ENCODE measurements at regions not wholly inside any gene's neighbourhood (a gene's known extent, or its start where the extent isn't known, plus 50 kb on each side); places are given as distances from the start of the nearest gene placed in this dataset.

DNA sequence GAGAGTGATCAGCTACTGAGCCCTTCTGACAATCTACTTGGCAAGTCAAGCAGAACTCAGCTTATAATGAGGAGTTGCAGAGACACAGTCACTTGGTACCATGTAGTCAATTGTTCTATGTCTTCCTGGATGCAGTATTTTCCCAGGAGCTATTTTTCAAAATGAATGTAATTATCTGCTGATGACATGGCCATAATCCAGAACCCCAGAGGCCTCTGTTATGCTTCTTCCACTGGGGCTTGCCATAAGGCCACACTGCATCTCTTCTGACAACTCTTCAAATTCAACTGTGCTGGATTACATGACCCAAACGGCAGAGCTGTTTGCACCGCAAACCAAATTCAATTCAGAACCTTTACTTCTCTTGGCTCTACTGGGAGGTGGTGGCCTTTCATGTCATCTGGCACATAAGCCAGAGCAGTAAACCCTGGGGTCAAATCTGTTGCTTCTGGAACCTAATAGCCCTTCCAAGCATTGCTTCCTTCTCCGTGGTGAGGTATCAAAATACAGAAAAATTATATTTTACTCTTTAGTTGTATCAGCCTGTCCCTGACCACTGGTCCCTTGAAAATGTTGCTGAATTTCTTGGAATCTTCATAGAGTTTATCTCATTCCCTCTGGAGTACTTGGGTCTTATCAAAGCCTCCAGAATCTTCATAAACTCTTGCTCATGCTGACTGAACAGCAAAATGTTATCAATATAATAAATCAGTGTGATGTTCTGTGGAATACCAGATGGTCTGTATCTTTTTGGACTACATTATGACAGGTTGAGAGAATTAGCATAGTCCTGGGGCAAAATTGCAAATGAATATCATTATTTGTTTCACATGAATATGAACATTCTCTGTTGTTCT is 79.4 kb upstream of the DCN start:
- TF ChIP-seq, protein P1, sequence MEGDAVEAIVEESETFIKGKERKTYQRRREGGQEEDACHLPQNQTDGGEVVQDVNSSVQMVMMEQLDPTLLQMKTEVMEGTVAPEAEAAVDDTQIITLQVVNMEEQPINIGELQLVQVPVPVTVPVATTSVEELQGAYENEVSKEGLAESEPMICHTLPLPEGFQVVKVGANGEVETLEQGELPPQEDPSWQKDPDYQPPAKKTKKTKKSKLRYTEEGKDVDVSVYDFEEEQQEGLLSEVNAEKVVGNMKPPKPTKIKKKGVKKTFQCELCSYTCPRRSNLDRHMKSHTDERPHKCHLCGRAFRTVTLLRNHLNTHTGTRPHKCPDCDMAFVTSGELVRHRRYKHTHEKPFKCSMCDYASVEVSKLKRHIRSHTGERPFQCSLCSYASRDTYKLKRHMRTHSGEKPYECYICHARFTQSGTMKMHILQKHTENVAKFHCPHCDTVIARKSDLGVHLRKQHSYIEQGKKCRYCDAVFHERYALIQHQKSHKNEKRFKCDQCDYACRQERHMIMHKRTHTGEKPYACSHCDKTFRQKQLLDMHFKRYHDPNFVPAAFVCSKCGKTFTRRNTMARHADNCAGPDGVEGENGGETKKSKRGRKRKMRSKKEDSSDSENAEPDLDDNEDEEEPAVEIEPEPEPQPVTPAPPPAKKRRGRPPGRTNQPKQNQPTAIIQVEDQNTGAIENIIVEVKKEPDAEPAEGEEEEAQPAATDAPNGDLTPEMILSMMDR (conservative IDR thresholded peaks at IDR 0.05; ENCODE audit: low read length), result no peak
- no peak for TF ChIP-seq EZH2phosphoT487 (IDR thresholded peaks at IDR 0.05; ENCODE audit: borderline replicate concordance, low read depth, low read length)
